Neural progenitor cell (in vitro differentiated cells): ENCODE measurements at regions not wholly inside any gene's neighbourhood (a gene's known extent, or its start where the extent isn't known, plus 50 kb on each side); places are given as distances from the start of the nearest gene placed in this dataset.

ENCODE experiments used
- DNase-seq: peaks from one replicate; pipeline ENCODE4 v3.0.0-alpha.2; 2016; ENCODE audit warnings: low spot score
- H2AFZ ChIP-seq: fragments of 200-600 bp; sonication (generic); replicated peaks from 2 replicates; pipeline ENCODE4 v1.6.1; 2016; ENCODE audit warnings: antibody characterized with exemption
- H3F3A ChIP-seq: fragments of 200-600 bp; sonication (generic); 2 replicates; pipeline ENCODE4 v1.6.1; 2016; ENCODE audit warnings: antibody characterized with exemption, low read depth
- H3K27ac ChIP-seq: fragments of 200-600 bp; sonication (generic); 2 replicates; pipeline ENCODE4 v1.5.1; 2016; ENCODE audit warnings: mild to moderate bottlenecking
- H3K27me3 ChIP-seq: fragments of 200-600 bp; sonication (generic); 2 replicates; pipeline ENCODE4 v1.6.1; 2016; ENCODE audit warnings: mild to moderate bottlenecking, moderate library complexity
- H3K36me3 ChIP-seq: fragments of 200-600 bp; sonication (generic); 2 replicates; pipeline ENCODE4 v1.5.1; 2016
- H3K4me1 ChIP-seq: fragments of 200-600 bp; sonication (generic); 2 replicates; pipeline ENCODE4 v1.6.1; 2016; ENCODE audit warnings: mixed run types
- H3K4me2 ChIP-seq: fragments of 200-600 bp; sonication (generic); 2 replicates; pipeline ENCODE4 v1.6.1; 2016
- H3K4me3 ChIP-seq: fragments of 200-600 bp; sonication (generic); 2 replicates; pipeline ENCODE4 v1.5.1; 2016
- H3K79me2 ChIP-seq: fragments of 200-600 bp; sonication (generic); 2 replicates; pipeline ENCODE4 v1.6.1; 2016; ENCODE audit warnings: low read depth
- H3K9ac ChIP-seq: fragments of 200-600 bp; sonication (generic); 2 replicates; pipeline ENCODE4 v1.6.1; 2016
- H3K9me3 ChIP-seq: fragments of 200-600 bp; sonication (generic); 2 replicates; pipeline ENCODE4 v1.5.1; 2016; ENCODE audit warnings: low read depth
- H4K20me1 ChIP-seq: fragments of 200-600 bp; sonication (generic); 2 replicates; pipeline ENCODE4 v1.6.1; 2016; ENCODE audit warnings: low read depth
- H3K27ac Mint-ChIP-seq: 3 replicates; pipeline ENCODE4 v1.8.0; 2021; ENCODE audit warnings: mixed read lengths
- H3K27me3 Mint-ChIP-seq: 2 replicates; pipeline ENCODE4 v1.8.0; 2022; ENCODE audit warnings: low read depth, mild to moderate bottlenecking, inconsistent platforms, moderate library complexity, mixed read lengths; ENCODE audit not compliant: insufficient read depth
- H3K36me3 Mint-ChIP-seq: 3 replicates; pipeline ENCODE4 v1.8.0; 2021; ENCODE audit warnings: mixed read lengths
- H3K4me1 Mint-ChIP-seq: 3 replicates; pipeline ENCODE4 v1.8.0; 2021; ENCODE audit warnings: mixed read lengths
- H3K4me3 Mint-ChIP-seq: 3 replicates; pipeline ENCODE4 v1.8.0; 2021; ENCODE audit warnings: mild to moderate bottlenecking, moderate library complexity, mixed read lengths
- H3K9me3 Mint-ChIP-seq: 3 replicates; pipeline ENCODE4 v1.8.0; 2020; ENCODE audit warnings: mixed read lengths
- EZH2 ChIP-seq: fragments of 200-600 bp; sonication (generic); IDR thresholded peaks from 2 replicates; pipeline ENCODE4 v1.6.1; 2017; ENCODE audit warnings: antibody characterized with exemption, mild to moderate bottlenecking, moderate library complexity
- EZH2phosphoT487 ChIP-seq: fragments of 200-600 bp; sonication (generic); IDR thresholded peaks from 2 replicates; pipeline ENCODE4 v1.6.1; 2017; ENCODE audit warnings: antibody characterized with exemption
- TF ChIP-seq, protein P1 (sequence below): fragments of 200-600 bp; sonication (generic); IDR thresholded peaks from 2 replicates; pipeline ENCODE4 v1.5.1; 2017; ENCODE audit warnings: antibody characterized with exemption, mild to moderate bottlenecking

DNA sequence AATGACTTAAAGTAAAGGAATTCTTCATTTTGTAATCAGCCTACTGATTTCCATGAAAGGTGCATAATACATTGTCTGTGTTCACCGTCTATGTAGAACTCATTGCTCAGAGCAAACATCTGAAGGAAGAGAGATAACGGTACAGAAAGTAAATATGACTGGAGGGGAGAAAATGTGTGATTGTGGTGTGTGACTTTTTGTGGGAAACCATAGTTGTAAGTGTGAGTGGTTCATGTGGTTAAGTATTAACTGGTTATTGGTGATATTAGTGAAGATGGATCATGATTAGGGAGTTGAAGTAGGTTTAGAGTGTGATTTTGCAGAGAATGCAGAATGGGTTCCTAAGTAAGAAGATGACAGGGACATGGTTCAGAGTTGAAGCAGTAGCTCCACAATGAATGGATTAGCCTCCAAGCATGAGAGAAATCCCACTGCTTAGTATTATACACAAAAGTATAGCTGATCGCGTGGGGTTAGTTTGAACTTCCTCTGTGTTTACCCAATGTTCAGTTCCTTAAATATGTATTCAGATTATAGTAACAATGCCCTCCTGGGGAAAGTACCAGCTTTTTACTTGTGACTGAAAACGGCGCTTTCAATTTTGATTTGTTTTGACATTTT lies 368.9 kb downstream of the UTRN start:
- no peak overlapping the region for H2AFZ ChIP-seq
- H3K27me3 ChIP-seq = no peaks in the 10 kb centered on the region
- H3K79me2 ChIP-seq = no peaks in the 10 kb centered on the region
- H3K36me3 ChIP-seq = no peaks in the 10 kb centered on the region
- H3K27me3 Mint-ChIP-seq = peaks cover 3% of the 10 kb centered on the region
- H3K36me3 Mint-ChIP-seq = no peaks in the 10 kb centered on the region
- H4K20me1 ChIP-seq = no peaks in the 10 kb centered on the region
- peaks cover 30% of the 10 kb centered on the region for H3K4me1 Mint-ChIP-seq
- H3K4me2 ChIP-seq = no peak overlapping the region
- peaks cover 17% of the 10 kb centered on the region for H3F3A ChIP-seq
- TF ChIP-seq, protein P1, sequence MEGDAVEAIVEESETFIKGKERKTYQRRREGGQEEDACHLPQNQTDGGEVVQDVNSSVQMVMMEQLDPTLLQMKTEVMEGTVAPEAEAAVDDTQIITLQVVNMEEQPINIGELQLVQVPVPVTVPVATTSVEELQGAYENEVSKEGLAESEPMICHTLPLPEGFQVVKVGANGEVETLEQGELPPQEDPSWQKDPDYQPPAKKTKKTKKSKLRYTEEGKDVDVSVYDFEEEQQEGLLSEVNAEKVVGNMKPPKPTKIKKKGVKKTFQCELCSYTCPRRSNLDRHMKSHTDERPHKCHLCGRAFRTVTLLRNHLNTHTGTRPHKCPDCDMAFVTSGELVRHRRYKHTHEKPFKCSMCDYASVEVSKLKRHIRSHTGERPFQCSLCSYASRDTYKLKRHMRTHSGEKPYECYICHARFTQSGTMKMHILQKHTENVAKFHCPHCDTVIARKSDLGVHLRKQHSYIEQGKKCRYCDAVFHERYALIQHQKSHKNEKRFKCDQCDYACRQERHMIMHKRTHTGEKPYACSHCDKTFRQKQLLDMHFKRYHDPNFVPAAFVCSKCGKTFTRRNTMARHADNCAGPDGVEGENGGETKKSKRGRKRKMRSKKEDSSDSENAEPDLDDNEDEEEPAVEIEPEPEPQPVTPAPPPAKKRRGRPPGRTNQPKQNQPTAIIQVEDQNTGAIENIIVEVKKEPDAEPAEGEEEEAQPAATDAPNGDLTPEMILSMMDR = no peak
- TF ChIP-seq EZH2 (no peak), EZH2phosphoT487 (no peak)
- H3K4me3 Mint-ChIP-seq = no peak overlapping the region
- H3K9ac ChIP-seq = no peak overlapping the region
- H3K27ac ChIP-seq = no peak overlapping the region
- H3K9me3 Mint-ChIP-seq = no peaks in the 10 kb centered on the region
- no peak for DNase-seq
- H3K9me3 ChIP-seq = no peaks in the 10 kb centered on the region
- no peak overlapping the region for H3K4me3 ChIP-seq
- H3K4me1 ChIP-seq = peaks cover 41% of the 10 kb centered on the region
- H3K27ac Mint-ChIP-seq = no peak overlapping the region

DNA sequence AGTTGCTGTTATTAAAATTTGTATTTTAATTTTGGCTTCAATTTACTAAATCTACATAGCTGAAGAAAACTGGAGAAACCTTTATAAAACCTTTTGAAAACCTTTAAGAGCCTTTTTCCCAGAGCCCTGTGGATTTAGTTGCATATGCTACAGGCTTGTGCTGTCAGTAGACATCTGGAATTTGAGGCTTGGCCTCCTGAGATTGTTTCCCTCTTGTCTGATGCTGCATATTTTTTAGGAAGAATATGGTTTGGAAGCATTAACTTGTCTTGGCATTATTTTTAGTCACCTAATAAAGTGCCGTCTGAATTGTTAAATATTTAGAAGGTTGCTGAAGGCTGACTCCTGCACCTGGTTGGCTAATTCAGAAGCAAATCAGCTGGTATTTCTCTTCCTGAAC lies 369.4 kb downstream of the UTRN start:
- DNase-seq = no peak
- no peak overlapping the region for H3K4me3 ChIP-seq
- Mint-ChIP-seq H3K9me3 (no peaks in the 10 kb centered on the region), H3K4me1 (peaks cover 35% of the 10 kb centered on the region), H3K27me3 (peaks cover 3% of the 10 kb centered on the region), H3K36me3 (no peaks in the 10 kb centered on the region), H3K4me3 (no peak overlapping the region), H3K27ac (no peak overlapping the region)
- H3K27ac ChIP-seq = no peak overlapping the region
- H3K4me2 ChIP-seq = no peak overlapping the region
- H3K9ac ChIP-seq = no peak overlapping the region
- H3K4me1 ChIP-seq = peaks cover 45% of the 10 kb centered on the region
- no peak for TF ChIP-seq EZH2phosphoT487
- TF ChIP-seq, protein P1 = no peak
- no peak for TF ChIP-seq EZH2
- H3K79me2 ChIP-seq = no peaks in the 10 kb centered on the region
- H3K27me3 ChIP-seq = no peaks in the 10 kb centered on the region
- no peaks in the 10 kb centered on the region for H4K20me1 ChIP-seq
- H3F3A ChIP-seq = peaks cover 22% of the 10 kb centered on the region
- H3K9me3 ChIP-seq = no peaks in the 10 kb centered on the region
- no peak overlapping the region for H2AFZ ChIP-seq
- no peaks in the 10 kb centered on the region for H3K36me3 ChIP-seq

DNA sequence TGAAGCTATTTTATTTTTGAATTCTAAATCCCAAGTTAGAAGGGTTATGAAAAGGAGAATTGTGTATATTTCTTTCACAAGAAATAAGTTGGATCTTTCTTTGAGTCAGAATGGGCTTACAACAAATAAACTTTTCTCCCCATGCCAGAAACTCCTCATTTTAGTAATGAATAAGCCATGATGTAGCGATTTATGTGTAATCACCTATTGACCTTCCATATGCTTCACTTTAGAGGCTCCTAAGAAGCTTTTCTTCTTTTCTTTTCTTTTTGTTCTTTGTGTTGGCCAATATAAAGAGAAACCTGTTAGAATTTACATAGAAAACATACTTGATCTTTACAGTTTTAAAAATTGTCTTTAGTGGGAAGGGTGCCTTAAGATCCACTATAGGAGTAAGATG lies 370.2 kb downstream of the UTRN start:
- Mint-ChIP-seq H3K4me1 (peaks cover 44% of the 10 kb centered on the region), H3K4me3 (no peak overlapping the region), H3K27me3 (no peaks in the 10 kb centered on the region), H3K36me3 (no peaks in the 10 kb centered on the region), H3K9me3 (no peaks in the 10 kb centered on the region), H3K27ac (no peak overlapping the region)
- no peaks in the 10 kb centered on the region for H3K36me3 ChIP-seq
- H3K4me2 ChIP-seq = peak overlapping the region; percentile 4
- H3K27me3 ChIP-seq = no peaks in the 10 kb centered on the region
- H3K9me3 ChIP-seq = no peaks in the 10 kb centered on the region
- no peaks in the 10 kb centered on the region for H3K79me2 ChIP-seq
- no peak for DNase-seq
- H3K27ac ChIP-seq = no peak overlapping the region
- no peak overlapping the region for H3K4me3 ChIP-seq
- TF ChIP-seq, protein P1 = no peak
- TF ChIP-seq EZH2 = no peak
- TF ChIP-seq EZH2phosphoT487 = no peak
- no peak overlapping the region for H2AFZ ChIP-seq
- H3K4me1 ChIP-seq = peaks cover 53% of the 10 kb centered on the region
- H4K20me1 ChIP-seq = no peaks in the 10 kb centered on the region
- no peak overlapping the region for H3K9ac ChIP-seq
- peaks cover 31% of the 10 kb centered on the region for H3F3A ChIP-seq
